ENCODE measurements at regions not wholly inside any gene's neighbourhood (a gene's known extent, or its start where the extent isn't known, plus 50 kb on each side); places are given as distances from the start of the nearest gene placed in this dataset.

DNA sequence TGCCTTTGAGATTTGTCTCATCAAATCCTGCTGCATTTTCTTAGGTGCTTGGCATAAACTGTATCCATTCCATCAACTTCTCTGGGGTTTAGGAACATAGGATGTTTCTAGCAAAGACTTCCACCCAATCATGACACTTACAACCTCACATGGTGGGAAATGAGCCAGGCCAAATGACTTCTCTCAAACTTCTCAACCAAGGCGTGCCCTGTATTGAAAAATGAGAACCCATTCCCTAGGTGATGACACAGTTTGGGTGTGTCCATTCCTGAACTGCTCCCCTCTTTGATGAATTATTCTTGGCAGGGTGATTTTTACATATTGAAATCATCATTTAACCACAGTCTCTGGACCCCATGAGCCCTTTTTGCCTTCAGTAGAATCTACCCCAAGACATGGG is 161.1 kb downstream of the EN1 start (continued):
- TF ChIP-seq, protein P1, sequence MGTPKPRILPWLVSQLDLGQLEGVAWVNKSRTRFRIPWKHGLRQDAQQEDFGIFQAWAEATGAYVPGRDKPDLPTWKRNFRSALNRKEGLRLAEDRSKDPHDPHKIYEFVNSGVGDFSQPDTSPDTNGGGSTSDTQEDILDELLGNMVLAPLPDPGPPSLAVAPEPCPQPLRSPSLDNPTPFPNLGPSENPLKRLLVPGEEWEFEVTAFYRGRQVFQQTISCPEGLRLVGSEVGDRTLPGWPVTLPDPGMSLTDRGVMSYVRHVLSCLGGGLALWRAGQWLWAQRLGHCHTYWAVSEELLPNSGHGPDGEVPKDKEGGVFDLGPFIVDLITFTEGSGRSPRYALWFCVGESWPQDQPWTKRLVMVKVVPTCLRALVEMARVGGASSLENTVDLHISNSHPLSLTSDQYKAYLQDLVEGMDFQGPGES (IDR thresholded peaks at IDR 0.05; ENCODE audit: low read depth, low read length) = no peak
- no peak for TF ChIP-seq SIN3A (IDR thresholded peaks at IDR 0.05; ENCODE audit: borderline replicate concordance, low read depth, low read length)
- TF ChIP-seq TEAD4 (IDR thresholded peaks at IDR 0.05; ENCODE audit: borderline replicate concordance, insufficient read depth) = no peak

GRCh38 chr2:118683460-118683859 is 164.0 kb downstream of the EN1 start:
- H3K79me2 ChIP-seq (ENCODE audit: insufficient read depth) = no peaks in the 10 kb centered on the region
- ChIA-PET CTCF (no interaction called here), POLR2A (no interaction called here)
- DNase-seq = no peak
- 88% methylated on average over 5 of the region's 5 CpGs for WGBS (ENCODE audit: low lambda C conversion rate)
- H3K4me2 ChIP-seq = no peak overlapping the region
- no peaks in the 10 kb centered on the region for H4K20me1 ChIP-seq (ENCODE audit: insufficient read depth)
- no peaks in the 10 kb centered on the region; a peak in 1 of 4 replicates for H3K4me1 ChIP-seq (ENCODE audit: control insufficient read depth in 1 of 2, insufficient read depth in 2 of 2, low read depth in 1 of 2, low read length in 1 of 2)
- H3K9me3 ChIP-seq = no peaks in the 10 kb centered on the region
- H3K27ac ChIP-seq (ENCODE audit: low read depth in 2 of 2, low read length in 1 of 2) = no peak overlapping the region
- no peaks in the 10 kb centered on the region for H3K9me2 ChIP-seq
- no peaks in the 10 kb centered on the region for H3K27me3 ChIP-seq (ENCODE audit: insufficient read depth)
- no peak overlapping the region for H3K9ac ChIP-seq
- no peaks in the 10 kb centered on the region for H3K36me3 ChIP-seq (replicated peaks in 1 of 2; ENCODE audit: control insufficient read depth in 1 of 2, insufficient read depth in 2 of 2, low read length in 1 of 2)
- no peak overlapping the region for H3K4me3 ChIP-seq (ENCODE audit: low read depth in 2 of 2, low read length in 1 of 2)
- H3F3A ChIP-seq (replicated peaks; ENCODE audit: insufficient read depth) = no peaks in the 10 kb centered on the region
- no peak overlapping the region for H2AFZ ChIP-seq (ENCODE audit: low read depth)
- TF ChIP-seq TAF1 (IDR thresholded peaks at IDR 0.05; ENCODE audit: borderline replicate concordance, low read depth, low read length) (no peak), PBX3 (IDR thresholded peaks at IDR 0.05) (no peak), ZBTB33 (IDR thresholded peaks at IDR 0.05; ENCODE audit: borderline replicate concordance, low read depth) (no peak), RAD21 (IDR thresholded peaks at IDR 0.05; ENCODE audit: low read length) (no peak), MXI1 (IDR thresholded peaks at IDR 0.05; ENCODE audit: low read depth, low read length) (no peak), FOXJ3 (CRISPR knock-in tag; IDR thresholded peaks at IDR 0.05) (no peak), FOXM1 (IDR thresholded peaks at IDR 0.05; ENCODE audit: low read depth) (no peak), GATA2 (CRISPR knock-in tag; IDR thresholded peaks at IDR 0.05) (no peak), EP300 (IDR thresholded peaks at IDR 0.05; ENCODE audit: borderline replicate concordance in 1 of 2, low read depth in 1 of 2, low read length in 1 of 2) (no peak), CHD2 (IDR thresholded peaks at IDR 0.05; ENCODE audit: low read length, partially characterized antibody) (no peak), FOSL2 (IDR thresholded peaks at IDR 0.05; ENCODE audit: borderline replicate concordance, low read depth) (no peak), POLR2AphosphoS5 (IDR thresholded peaks at IDR 0.05; ENCODE audit: low read depth, low read length) (no peak), ELF1 (IDR thresholded peaks at IDR 0.05) (no peak), USF2 (IDR thresholded peaks at IDR 0.05; ENCODE audit: borderline replicate concordance, low read depth, low read length) (no peak), MEF2A (IDR thresholded peaks at IDR 0.05; ENCODE audit: borderline replicate concordance, low read depth) (no peak)
- TF ChIP-seq, protein P2, sequence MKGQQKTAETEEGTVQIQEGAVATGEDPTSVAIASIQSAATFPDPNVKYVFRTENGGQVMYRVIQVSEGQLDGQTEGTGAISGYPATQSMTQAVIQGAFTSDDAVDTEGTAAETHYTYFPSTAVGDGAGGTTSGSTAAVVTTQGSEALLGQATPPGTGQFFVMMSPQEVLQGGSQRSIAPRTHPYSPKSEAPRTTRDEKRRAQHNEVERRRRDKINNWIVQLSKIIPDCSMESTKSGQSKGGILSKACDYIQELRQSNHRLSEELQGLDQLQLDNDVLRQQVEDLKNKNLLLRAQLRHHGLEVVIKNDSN (IDR thresholded peaks at IDR 0.05; ENCODE audit: borderline replicate concordance, low read depth) = no peak
- TF ChIP-seq, protein P3, sequence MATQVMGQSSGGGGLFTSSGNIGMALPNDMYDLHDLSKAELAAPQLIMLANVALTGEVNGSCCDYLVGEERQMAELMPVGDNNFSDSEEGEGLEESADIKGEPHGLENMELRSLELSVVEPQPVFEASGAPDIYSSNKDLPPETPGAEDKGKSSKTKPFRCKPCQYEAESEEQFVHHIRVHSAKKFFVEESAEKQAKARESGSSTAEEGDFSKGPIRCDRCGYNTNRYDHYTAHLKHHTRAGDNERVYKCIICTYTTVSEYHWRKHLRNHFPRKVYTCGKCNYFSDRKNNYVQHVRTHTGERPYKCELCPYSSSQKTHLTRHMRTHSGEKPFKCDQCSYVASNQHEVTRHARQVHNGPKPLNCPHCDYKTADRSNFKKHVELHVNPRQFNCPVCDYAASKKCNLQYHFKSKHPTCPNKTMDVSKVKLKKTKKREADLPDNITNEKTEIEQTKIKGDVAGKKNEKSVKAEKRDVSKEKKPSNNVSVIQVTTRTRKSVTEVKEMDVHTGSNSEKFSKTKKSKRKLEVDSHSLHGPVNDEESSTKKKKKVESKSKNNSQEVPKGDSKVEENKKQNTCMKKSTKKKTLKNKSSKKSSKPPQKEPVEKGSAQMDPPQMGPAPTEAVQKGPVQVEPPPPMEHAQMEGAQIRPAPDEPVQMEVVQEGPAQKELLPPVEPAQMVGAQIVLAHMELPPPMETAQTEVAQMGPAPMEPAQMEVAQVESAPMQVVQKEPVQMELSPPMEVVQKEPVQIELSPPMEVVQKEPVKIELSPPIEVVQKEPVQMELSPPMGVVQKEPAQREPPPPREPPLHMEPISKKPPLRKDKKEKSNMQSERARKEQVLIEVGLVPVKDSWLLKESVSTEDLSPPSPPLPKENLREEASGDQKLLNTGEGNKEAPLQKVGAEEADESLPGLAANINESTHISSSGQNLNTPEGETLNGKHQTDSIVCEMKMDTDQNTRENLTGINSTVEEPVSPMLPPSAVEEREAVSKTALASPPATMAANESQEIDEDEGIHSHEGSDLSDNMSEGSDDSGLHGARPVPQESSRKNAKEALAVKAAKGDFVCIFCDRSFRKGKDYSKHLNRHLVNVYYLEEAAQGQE (IDR thresholded peaks at IDR 0.05; ENCODE audit: low read depth, low read length) = no peak
